TTC549 (cell line): ENCODE measurements at regions not wholly inside any gene's neighbourhood (a gene's known extent, or its start where the extent isn't known, plus 50 kb on each side); places are given as distances from the start of the nearest gene placed in this dataset.

Experiments used
- FAIRE-seq: peaks from 2 replicates; lab custom pipeline; 2012; peaks lifted over from hg19 to GRCh38; lab: Jason Lieb, UNC

DNA sequence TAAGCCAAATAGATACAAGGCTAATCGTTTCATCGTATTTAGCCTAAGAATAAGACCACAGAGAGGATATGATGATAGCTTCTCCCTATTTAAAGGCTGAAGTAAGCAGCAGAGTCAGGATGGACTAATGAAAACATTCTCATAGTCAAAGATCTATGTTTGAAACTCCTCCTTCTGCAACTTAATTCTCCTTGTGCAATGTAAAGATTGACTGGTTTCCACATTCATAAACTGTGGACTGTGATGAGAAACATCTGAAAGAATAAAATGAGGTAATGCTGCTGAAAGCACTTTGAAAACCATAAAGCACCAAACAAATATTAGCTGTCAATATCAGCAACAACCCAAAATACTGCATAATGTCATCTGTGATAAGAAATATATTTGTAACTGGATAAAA, 361.9 kb downstream of the CSNK1G3 start:
- FAIRE-seq, result no peak

DNA sequence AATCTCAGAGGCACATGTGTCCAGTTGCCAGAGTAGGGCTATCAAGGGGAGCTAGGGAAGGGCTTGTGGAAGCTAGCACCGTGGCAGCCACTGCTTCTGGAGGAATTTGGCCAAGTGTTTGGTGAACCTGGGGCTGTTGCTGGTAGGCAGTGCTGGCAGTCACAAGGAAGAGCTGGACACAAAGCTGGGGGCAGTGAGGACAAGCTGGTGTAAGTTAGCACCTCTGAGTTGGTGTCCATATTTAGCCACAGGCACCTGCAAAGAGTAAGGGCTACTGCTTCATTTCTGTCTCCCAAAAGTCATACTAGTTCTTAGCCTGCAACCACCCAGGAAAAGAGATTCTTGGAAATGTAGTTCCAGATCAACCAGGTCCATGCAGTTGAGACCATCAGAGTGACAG, 359.4 kb downstream of the CSNK1G3 start:
- FAIRE-seq, result no peak

DNA sequence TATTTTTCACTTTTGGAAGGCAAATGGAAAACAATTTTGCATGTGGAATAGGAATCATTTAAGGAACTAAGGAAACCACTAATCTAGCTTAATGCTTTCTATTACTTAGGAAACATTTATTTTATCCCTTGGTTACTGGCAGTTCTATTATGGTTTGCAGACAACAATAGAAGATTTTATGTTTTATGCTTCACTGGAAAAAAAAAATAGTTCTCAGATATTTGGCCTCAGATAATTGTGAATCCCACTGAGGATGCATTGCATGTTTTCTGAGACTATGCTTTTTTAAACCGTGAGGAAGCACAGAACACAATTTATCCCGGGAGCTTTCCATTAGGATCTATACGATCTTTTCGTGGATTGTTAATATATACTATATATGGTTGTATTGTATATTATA, 356.9 kb downstream of the CSNK1G3 start:
- no peak for FAIRE-seq

GRCh38 chr5:123868267-123868666, 356.3 kb downstream of the CSNK1G3 start:
- no peak for FAIRE-seq

DNA sequence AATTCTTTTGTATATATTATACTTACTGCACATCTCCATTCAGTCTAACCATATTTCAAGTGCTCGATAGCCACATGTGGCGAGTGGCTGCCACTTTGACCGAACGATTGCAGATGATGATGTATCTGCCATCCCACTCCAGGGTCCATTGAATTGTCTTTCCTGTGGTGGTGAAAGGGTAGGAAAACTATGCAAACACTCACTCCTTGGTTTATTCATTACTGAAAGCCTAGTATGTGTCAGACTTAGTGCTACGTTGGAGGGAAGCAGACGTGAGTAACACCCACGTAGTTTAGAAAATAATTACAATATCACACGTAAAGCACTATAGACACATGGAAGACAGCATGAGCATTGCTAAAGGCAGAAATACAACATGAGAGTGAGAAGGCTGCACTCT, 353.7 kb downstream of the CSNK1G3 start:
- FAIRE-seq, result no peak

DNA sequence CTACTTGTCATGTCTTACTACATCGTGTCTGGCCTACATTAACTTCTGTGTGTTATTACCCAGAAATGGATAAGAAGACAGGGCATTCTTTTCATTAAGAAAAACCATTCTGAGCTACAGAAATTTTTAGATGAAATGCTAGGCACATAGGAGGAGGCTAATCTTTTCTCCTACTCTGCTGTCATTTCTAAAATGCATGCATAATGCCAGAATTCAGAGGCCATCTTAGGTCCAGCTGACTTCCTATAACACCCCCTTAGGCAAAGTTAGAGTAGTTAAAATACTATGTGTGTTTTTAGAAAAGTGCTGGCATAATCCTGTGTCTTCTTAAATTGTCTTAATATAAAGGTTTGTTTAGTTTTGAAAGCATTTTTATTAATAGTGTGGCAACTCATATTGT, 352.6 kb downstream of the CSNK1G3 start:
- FAIRE-seq, result no peak

DNA sequence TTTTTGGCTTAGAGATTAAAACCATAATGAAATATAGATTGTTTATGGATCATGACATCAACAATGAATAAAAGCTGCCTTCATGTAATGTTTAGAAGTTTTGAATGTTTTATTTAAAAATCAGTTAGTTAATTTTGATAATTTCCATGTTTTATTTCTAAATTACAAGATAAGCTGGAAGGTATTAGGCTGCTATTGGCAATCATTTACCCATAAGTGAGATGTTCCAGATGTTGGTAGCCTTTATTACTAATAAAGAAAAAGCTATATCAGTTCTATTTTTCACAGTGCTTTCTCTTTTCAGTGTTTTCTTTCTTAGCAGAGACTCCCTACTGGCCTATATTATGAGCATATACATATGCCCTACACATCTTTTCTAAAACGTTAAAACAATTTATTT, 347.0 kb downstream of the CSNK1G3 start:
- no peak for FAIRE-seq

- no peak for FAIRE-seq
These were observed 344.8 kb downstream of the CSNK1G3 start for GRCh38 chr5:123856766-123857165.

- no peak for FAIRE-seq
These were observed 343.6 kb downstream of the CSNK1G3 start for GRCh38 chr5:123855609-123856008.

DNA sequence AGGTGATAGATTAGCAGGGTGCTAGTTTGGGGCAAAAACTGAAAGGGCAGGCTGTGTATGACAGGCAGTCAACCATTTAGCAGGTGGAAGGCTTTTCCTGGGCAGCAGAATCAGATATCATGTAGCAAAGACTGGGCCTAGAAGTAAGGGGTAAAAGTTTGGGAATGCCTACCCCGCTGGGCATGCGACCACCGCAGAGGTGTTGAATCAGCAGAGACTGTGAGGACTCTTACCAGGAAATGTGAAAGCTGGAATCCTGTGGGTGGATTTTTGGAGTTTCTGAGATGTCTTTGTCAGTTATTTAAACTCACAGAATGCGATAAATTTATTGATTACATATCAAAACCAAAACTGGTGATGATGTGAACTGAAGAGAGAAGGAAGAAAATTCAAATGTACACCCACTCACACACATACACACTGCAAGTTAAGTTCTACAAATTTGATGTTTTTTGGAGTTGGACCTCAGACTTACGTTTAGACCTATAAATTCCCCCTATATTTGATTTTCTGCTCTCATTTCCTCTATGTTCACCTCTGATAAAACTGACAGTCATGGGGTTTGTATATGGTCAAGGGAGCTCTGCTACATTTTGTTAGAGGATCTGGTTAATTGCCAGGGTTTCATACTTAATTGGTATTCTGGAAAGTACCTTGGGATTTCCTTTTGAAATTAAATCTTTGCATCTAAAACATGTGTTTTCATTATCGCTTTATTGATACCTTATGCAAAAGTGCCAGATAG, 333.6 kb downstream of the CSNK1G3 start:
- no peak for FAIRE-seq

- no peak for FAIRE-seq
These were observed 332.9 kb downstream of the CSNK1G3 start for GRCh38 chr5:123844873-123845272.

DNA sequence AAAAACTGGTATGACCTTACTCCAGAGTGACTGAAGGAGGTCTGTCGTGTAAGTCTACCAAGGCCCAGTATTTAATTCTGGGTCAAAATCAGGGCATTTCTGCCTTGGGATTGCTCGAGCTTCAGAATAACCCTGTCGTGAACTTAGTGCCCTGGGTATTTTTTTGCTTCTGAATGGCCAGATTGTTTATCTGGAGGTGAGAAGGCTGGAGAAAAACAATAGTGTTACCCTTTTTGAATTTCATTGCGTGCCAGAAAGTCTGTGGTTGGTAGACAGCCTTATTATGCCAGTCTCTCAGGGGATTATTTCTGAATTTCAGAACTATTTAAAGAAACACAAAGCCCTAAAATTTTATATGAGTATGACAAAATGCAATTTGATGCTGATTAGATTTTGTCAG, 323.4 kb downstream of the CSNK1G3 start:
- peak; percentile 36 for FAIRE-seq

- FAIRE-seq, result no peak
These were observed 318.6 kb downstream of the CSNK1G3 start for GRCh38 chr5:123830575-123830974.

DNA sequence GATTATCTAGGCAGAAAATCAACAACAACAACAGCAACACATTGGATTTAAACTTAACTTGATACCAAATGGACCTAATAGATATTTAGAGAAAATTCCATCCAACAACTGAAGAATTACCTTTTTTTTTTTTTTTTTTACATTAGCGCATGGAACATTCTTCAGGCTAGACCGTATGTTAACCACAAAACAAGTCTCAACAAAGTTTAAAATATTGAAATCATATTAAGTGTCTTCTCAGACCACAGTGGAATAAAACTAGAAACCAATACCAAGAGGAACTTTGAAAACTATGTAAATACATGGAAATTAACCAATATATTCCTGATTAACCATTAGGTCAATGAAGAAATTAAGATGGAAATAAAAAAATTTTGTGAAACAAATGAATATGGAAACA, 315.8 kb downstream of the CSNK1G3 start:
- no peak for FAIRE-seq

DNA sequence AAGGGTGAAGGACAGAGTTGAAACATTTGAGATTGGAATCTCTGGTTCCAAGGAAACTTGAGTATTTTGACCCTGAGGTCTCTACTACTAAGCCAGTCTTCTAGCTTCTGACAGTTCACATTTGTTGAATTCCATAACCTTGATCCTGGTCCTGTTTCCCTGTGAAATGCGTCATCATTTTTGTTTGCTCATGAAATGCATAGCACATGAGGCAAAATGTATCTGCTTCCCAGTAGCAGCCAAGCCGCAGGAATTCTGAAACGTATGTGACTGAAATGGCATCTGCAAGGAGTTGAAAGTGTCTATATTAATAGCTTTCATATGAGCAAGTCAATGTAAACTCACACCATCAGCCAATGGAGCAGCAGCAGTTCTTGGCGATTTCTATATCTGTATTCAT, 307.9 kb downstream of the CSNK1G3 start:
- peak; percentile 5 for FAIRE-seq

DNA sequence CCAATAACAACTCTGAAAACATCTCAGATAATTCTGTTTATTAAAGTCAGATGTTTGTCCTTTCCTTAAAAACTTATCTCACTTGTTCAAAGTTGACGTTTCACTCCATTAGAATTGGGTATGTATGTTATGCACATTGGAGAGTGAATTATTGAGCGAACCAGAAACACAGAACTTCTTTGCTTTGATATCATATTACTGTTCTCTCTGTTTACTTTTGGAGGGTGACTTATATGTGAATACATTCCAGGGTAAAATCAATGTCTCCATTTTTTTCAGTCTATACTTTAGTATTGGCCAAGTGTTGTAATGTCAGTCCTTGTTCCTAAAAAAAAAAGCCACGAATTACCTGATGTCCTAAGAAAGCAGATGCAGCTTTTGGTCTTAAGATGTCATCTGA, 307.4 kb downstream of the CSNK1G3 start:
- FAIRE-seq, result no peak

- no peak for FAIRE-seq
These were observed 305.3 kb downstream of the CSNK1G3 start for GRCh38 chr5:123817267-123817666.

DNA sequence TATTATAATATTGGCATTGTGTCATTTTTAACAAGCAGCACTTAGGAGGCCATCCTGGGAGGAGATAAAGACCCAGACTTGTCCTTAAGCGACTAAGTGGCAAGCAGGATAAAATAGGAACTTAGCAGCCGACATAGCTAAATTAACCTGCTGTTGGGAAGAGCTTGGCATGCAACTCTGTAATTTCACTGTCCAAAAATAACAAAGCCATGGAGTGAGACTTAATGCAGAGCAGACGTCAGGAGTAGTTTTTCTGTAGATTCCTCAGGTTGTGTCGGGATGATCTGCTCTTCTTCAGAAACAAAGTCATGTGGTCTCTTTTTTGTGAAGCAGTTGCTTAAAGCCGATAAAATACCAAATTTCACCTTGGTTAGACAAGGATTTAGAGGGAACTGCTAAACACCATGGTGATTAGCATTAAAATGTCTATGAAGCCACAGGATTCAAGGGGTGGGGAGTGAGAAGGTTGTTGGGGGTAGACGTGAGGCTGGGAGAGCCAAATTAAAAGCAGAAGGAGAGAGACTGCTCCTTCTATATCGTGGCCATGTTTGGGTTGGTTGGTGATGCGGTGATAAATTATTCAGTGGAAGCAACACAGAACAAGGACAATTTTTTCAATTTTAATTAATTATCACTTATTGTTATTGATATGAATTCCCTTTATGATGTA, 303.0 kb downstream of the CSNK1G3 start:
- FAIRE-seq, result no peak

DNA sequence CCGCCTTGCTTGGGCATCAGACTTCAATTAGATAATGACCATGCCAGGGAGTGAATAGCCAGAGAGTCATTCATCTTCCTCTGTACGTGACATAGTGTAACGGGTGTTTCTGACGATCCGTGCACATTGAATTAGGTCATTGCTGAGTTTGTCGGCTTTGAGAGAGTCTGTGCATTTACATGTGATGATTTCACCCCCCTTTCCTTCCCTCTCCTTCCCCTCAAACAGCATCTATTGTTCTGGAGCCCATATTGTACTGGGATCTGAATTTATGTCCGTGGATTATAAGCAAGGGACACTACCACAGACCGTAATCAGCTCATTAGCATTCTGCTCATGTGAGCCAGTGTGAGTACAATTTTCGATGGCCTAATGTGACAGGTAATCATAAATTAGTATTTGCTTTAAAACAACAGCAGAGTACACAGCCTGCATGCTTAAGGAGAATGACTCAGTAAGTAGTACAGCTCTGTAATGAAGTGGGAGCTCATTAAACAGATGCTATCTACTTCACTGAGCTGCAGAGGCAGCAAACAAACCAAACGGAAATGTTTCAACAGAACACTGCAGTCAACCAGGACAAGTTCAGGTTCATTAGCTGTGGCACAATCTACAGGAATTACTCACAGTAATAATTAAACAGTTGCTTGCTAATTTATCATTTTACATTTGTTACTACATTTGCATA, 302.1 kb downstream of the CSNK1G3 start:
- FAIRE-seq, result peak; percentile 99

GRCh38 chr5:123813264-123813663, 301.3 kb downstream of the CSNK1G3 start:
- FAIRE-seq, result no peak

- peak; percentile 36 for FAIRE-seq
These were observed 299.9 kb downstream of the CSNK1G3 start for GRCh38 chr5:123811831-123812230.

- no peak for FAIRE-seq
These were observed 298.9 kb downstream of the CSNK1G3 start for GRCh38 chr5:123810746-123811340.

DNA sequence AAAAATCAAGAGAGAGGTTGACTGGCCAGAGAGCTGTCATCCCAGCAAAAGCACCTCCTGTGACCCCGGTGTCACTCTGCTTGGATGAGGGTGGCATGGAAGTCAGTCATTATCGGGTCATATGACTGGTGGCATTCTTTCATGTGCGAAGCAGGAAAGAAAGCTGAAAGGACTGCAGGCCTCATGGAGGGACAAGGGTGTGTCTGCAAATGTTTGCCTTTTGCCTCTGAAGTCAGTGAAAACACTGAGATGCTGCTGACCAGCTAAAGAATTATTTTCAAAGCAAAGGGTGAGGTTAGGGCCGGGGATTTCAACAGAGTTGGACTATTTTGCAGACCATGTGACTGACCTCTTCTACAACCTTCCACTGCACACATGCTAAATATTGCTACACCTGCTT, 298.3 kb downstream of the CSNK1G3 start:
- FAIRE-seq, result no peak
